H1 (cell line): ENCODE measurements at regions not wholly inside any gene's neighbourhood (a gene's known extent, or its start where the extent isn't known, plus 50 kb on each side); places are given as distances from the start of the nearest gene placed in this dataset.

Source experiments
- RBBP5 ChIP-seq: IDR thresholded peaks from 2 replicates; pipeline ENCODE4 v1.7.1; 2012; ENCODE audit warnings: low read depth, mild to moderate bottlenecking, inconsistent platforms, low read length, moderate library complexity, borderline replicate concordance

DNA sequence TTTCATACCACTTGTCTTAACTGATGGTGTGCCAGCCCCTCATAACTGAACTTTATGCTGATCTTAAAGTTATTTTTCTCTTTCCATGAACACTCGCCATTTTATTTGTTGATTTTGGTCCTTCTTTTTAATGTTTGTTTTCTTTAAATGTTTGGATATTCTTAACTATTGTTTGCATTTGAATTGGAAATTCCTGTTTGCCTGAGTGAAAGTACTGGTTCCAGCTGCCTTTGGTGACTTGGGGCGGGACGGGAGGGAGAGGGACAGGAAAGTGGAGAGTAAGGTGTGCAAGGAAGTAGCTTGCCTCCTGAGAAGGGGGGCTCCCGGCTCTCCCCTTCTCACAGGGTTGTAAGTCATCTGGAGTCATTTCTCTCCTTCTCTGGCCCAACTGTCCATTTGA lies 287.1 kb upstream of the PPP2R3A start (continued):
- no peak for TF ChIP-seq RBBP5
